ENCODE measurements at regions not wholly inside any gene's neighbourhood (a gene's known extent, or its start where the extent isn't known, plus 50 kb on each side); places are given as distances from the start of the nearest gene placed in this dataset.

DNA sequence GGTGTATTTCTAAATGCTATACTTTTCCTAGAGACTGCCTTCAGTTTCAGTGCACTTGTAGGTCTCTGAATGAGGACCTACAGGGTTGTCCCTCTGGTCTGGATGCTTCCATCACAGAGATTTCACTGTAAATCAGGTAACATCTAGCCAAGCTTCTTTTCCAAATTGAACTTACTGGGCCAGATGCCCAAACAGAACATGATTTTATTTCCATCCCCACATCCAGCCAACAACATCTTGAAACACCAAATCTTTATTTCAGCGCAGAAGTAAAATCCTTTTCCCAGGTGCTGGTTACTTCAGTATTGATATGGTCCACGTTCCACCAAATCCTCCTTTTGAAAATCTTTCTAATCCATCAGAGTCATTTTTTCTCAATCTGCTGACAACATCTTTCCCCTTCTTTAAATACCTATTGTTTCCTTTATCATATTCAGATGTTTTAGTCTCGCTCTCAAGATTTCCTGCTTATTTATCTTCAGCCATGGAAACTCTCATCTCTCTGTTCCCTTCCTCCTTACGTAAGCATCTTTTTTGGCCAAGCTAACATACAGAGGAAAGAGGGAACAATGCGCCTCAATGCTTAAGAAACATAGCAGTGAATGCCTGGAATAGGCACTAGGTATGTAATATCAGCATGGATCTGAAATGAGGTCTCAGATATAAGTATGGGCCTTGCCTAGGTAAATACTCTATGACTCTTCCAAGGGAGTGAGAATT, 201.2 kb upstream of the MTNR1B start:
- DNase-seq, result no peak

DNA sequence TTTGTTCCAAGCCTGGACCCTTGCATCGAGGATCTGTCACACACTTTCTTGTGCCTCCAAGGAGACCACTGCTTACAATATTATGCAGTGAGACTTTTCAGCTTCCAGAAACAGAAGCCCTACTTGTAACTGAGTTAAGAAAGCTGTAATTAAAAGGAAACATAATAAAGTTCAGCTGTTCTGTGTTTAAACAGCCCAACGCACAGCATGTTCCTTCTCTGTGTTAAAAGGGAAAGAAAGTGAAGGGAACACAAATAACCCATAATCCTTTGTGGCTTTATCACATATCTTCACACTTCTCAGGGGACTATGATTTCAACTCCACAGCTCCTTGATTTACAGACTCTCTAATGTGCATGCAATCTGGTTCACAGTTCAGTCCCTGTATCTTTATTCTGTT, 200.3 kb upstream of the MTNR1B start:
- DNase-seq, result no peak

DNA sequence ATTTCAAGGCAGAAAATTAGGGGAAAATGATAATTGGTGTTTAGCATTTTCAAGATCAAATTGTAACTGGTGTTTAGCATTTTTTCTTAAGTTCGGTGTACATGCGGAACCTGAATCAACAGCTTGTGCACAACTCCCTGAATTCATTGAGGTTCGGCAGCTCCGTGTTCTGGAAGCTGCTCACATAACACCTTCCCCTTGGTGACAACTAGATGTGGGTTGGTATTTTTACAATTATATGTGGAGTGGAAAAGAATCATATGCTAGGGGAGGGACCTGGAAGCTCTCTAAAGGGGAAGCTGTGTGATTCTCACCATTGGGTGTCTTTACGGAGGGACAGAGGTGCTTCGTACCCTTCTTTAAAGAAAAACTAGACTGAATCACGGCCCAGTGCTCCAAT, 199.0 kb upstream of the MTNR1B start:
- no peak for DNase-seq

DNA sequence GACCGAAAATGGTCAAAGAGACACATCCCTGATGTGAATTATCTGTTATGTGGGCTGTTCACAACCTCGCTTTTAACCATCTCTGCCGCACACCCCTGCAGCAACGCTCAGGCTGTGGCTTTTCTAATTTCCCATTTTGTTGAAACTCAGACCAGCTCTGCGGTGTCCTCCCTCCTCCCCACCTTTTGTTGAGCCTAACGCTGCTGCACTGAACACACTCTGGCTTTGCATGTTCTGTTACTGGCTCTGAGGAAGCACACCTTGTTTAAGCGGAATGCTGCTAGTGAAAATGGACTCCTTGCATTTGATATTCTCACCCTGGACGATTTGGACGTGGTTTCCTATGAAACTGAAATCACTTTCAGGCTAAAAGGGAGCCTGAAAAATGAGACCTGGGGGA, 198.5 kb upstream of the MTNR1B start:
- DNase-seq, result no peak

DNA sequence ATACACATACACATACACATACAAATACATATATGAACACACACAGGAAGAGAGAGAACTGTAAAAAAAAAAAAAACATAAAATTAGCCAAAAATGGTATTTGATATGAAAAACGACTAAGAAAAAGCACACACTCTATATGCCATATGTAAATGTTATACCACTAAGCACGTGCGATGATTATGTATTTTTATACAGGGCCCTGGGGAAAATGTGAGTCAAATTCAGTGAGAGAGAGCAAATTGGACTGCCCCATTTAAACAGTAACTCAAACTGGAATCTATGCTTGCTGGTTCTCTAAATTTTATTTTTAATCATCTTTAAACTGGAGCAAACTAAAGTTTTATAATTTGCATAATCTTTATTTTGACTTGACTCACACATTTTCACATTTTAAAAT, 197.8 kb upstream of the MTNR1B start:
- no peak for DNase-seq

DNA sequence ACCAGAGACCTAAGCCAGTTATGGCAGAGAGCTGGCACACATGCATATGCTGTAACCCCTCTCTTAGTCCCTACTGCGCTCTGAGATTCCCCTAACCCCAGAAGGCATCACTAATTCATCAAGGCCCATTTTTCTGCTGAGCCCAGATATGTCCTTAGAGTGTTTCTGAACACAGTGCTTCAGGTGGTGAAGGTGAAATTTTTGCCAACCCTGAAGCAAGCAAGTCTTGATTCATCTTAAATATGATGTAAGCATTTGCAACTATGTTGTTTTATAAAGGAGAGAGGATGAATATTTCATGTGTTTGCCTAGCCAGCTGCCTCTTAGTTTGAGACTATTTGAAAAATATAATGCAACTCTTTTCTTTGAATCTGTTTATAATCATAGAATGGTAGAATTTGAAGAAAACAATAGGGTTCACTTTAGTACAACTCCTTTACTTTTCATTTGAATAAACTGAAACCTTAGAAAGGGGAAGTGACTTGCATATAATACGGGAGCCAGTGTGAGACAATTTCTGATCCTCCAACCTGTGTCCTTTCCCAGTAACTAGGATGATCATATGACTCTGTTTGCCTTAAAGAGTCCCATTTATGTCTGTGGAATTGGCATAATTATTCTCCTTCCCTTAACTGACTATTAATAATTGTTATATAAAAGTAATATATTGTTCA, 194.3 kb upstream of the MTNR1B start:
- no peak for DNase-seq

DNA sequence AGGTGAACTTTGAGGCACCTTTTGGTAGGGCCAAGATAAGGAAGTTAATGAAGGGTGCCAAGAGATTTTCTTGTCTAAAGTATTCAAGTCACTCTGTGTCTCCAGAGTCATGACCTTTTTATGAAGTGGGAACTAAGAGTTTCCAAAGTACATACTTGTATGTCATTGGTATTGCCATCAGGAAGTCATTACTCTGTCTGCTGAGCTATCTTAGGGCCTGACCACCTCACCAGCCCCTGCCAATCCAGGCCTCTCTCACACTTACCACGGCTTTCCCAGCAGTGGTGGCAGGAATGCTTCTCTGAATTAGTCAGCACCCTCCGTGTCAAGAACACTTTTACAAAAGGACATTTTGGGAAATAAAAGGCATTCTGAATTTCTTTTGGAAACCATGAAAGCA, 192.8 kb upstream of the MTNR1B start:
- no peak for DNase-seq

DNA sequence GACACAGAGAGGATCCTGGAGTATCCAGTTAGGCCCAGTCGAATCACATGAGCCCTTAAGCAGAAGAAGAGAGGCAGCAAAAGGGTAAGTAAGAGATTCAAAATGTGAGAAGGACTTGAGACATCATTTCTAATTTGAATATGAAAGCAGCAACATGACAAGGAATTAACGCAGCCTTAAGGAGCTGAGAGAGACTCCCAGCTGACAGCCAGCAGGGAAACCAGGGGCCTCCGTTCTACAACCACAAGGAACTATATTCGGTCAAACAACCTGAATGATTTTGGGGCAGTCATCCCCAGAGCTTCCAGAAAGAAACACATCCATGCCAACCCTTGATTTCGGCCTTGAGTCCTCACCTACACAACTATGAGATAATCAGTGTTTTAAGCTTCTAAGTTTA, 189.7 kb upstream of the MTNR1B start:
- no peak for DNase-seq

DNA sequence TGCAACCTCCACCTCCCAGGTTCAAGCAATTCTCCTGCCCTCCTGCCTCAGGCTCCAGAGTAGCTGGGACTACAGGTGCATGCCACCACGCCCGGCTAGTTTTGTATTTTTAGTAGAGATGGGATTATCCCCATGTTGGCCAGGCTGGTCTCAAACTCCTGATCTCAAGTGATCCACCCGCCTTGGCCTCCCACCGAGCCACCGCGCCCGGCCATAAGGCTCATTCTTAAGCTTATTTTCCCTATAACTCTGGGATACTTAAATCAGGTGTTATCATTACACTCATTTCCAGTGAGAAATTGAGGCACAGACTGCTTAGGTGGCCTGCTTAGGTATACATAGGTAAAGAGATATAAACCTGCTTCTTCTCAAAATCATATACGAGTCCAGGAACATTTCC, 188.3 kb upstream of the MTNR1B start:
- no peak for DNase-seq

DNA sequence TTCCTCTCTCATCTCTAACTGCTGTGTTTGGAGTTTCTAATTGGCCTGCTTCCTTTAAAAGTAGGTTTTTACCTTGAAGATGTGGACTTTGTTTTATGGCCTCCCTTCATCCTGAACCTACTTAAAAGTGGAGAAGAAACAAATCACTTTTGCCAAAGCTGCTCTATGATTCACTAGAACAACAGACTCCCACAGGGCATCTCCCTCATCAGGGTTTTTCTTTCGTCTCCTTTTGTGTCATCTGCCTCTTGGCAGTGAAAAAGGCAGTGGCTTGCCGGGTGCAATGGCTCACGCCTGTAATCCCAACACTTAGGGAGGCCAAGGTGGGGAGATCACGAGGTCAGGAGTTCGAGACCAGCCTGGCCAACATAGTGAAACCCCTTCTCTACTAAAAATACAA, 186.6 kb upstream of the MTNR1B start:
- no peak for DNase-seq

DNA sequence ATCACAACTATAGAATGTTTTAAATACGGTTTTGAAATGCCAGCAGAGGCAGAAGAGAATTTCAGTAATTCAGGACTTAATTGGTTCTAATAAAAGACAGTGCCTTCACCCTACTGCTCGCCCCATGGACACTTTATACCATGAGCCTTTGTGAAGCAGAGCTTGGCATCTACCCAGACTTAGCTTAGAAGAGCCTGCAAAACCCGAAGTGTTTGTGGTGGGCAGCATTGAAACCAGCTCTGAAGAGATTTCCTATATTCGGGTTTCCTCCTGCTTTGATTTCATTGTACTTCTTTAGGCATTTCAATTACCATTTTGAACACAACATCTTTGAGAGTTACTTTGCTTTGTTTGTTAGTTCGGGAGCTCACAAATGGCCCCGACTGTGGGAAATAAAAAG, 185.1 kb upstream of the MTNR1B start:
- no peak for DNase-seq

DNA sequence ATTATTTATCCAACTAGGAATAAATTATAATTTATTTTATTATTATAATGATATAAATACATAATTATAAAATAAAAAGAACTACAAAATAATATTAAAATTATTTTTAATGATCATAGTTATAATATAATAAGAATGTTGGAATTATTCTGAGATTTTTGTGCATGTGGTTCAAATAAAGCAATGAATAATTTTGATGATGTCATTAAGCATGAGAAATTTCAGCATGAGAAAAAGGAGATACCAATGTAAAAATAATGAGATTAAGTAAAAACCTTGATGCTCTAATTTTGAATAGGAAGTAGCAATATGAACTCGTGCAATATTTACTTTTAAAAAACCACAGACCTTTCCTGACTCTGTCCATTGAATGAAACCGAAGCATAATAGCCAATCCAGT, 181.8 kb upstream of the MTNR1B start:
- DNase-seq, result no peak

DNA sequence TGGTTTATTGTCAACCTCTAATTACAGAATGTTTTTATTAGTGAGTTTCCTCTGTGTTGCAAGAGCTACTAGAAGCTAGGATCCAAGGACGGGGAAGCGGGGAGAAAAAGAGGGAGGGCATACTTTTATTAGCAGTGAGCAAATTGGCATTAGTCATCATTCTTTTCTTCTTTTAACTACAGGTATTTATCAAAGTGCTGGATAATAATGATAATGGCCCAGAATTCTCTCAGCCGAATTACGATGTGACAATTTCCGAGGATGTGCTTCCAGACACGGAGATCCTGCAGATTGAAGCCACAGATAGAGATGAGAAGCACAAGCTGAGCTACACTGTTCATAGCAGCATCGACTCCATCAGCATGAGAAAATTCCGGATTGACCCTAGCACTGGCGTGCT, 179.7 kb upstream of the MTNR1B start:
- DNase-seq, result no peak

DNA sequence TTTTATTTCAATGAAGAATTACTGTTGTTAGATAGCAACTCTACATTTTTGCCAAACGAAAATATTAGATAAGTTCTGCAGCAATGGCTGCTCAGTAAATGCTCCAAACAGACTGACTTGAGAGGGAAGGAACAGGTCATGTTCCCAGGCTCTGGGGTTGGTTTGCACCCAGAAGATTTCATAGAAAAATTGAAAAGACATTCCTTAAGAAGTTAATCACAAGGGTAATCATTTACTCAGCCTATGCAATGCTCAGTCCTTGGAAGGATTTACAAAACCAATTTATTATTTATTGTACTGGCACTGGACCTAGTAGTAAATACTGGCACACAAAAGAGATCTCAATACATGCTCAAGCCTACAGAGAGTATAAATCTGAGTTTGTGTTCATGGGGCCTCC, 179.1 kb upstream of the MTNR1B start:
- DNase-seq, result no peak

DNA sequence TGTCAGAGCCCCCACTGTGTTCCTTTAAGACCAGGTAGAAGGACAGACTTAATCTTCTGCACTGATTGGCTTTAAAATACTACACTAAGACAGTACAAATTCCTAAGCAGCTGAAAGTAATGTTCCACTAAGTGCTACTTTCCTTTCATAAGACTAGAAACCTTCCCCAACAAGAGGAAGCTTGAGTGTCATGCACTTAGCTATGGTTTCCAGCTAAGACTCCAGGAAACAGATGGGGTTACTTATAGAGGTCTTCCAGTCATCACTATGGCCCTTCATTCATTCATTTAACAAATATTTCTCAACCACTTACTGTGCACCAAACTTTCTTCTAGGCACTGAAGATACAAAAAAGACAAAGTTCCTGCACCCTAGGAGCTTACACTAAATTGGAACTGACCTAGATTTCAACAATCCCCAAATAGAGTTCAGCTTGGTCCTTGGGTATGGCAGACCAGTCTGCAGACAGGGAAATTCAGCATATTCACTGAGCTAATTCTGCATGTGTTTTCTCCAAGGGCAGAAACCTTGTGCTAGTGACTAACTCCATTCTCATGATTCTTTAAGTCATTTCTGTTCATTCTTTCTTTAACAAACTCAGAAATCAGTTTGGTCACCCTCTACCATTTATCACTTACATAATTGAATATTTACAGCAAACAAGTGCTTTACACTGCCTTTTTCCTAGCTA, 178.4 kb upstream of the MTNR1B start:
- DNase-seq, result no peak

DNA sequence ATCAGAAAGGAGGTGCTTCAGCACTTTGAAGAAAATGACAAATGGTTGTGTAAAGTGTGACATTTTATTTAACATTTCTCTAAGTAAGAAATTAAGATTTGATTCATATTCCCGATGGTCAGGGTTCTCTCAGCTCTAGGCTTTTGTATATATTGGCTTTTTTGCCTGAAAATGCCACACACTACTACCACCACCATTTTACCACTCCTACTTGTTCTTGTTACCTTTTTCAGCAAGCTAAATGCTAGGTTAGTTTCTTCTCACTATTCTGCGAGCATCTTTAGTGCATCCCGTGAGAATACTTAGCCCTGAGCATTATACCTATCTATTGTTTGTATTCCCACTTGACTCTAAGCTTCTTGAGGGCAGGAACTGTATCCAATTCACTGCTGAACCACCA, 177.6 kb upstream of the MTNR1B start:
- DNase-seq, result no peak

DNA sequence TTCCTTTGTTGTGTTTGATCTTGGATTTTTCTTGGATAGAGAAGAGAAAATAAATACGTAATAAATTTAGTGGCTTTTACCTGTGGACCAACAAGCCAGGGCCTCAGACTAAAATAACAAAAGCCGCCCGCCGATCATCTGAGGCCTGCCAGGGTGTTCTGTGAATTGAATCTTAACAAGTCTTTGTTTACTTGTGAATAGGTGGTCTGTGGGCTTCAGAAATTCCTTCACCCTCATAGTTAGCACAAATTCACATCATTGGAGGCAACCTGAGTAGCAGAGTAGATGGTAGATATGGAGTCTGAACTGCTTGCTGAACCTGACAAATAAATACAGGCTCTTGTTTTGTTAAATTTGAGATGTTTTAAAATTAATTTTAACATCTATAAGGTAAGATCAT, 176.3 kb upstream of the MTNR1B start:
- DNase-seq, result no peak

DNA sequence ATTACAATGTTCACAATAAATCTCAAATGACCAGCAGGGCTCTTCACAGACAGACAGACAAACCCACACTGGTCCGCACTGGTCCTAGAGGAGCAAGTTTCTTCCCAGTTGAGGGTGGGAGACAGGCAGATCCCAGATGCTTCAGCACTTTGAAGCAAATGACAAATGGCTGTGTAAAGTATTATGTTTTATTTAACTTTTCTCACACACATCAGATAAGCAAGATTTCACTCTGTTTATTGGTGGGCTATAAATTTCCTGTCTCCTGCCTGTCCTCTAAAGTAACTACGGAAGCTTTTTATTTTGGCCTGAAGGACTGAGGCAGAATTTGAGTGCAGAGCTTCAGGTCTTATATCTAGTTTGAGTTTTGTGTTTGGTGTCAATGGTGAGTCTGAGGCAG, 174.7 kb upstream of the MTNR1B start:
- DNase-seq, result no peak

DNA sequence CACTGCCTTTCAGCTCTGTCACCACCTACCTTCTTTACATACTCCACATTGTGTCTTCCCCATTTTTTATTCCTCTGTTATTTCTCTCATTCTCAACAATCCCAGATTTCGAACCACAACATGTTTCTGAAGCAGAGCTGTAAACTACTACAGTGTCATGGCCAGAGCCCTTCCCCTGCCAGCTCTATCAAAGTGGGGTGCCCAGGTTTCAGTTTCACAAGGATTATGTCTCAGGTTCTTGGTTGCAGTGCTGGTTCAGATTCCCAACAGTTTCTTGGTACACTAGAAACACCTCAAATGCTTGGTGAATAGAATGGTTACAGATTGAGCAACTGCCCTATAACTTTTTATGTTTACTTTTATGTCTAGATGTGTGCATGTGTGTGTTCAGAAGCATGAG, 172.7 kb upstream of the MTNR1B start:
- no peak for DNase-seq

DNA sequence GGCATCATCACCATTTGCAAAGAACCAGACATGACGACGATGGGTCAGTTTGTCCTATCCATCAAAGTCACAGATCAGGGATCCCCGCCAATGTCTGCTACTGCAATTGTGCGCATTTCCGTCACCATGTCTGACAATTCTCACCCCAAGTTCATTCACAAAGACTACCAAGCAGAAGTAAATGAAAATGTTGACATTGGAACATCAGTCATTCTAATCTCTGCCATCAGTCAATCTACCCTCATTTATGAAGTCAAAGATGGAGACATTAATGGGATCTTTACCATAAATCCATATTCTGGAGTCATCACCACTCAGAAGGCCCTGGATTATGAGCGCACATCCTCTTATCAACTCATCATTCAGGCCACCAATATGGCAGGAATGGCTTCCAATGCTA, 171.6 kb upstream of the MTNR1B start:
- no peak for DNase-seq

DNA sequence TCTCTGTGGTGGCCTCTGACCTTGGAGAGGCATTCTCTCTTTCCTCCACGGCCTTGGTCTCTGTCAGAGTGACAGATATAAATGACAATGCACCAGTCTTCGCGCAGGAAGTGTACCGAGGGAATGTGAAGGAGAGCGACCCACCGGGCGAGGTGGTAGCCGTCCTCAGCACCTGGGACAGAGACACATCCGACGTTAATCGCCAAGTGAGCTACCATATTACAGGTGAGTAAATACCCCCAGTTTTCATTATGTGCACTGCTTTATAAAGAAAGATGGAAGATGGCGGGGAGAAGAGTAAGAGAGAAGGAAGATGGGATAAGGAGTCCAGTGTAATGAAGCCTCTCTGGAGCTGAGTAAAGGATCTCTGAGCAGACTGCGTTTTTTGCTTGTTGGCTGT, 167.8 kb upstream of the MTNR1B start:
- DNase-seq, result no peak

DNA sequence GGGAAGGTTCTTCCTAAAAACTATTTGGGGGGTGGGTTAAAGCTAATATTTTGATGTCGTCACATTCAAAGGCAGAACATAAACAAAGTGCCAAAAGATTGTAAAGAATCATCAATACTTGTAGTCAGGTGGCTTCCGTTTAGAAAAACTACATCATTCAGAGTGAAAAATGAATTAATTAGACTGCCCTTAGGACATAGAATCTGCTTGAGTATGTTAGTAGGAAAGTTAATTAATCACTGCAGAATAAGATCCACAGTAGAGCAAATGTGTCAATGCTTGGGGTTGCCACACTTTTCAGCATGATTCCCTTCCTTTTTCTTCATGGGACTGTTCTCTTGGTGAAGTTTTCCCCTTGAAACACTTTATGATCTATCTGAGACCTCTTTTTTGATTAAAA, 166.8 kb upstream of the MTNR1B start:
- DNase-seq, result no peak

DNA sequence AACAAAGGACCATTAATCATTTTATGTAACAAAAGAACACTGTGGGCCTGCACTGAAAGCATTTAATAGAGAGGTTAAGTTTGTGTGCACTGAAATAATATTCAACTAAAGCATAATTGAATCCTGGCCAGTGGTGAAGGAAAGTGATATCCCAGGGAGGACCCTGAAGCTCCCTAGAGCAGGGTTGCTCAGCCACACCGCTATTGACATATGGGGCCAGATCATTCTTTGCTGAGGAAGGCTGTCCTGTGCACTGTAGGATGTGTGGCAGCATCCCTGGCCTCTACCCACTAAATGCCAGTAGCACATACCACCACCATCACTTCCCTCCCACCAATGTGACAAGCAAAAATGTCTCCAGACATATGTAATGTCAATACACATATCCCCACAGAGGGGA, 166.1 kb upstream of the MTNR1B start:
- no peak for DNase-seq

DNA sequence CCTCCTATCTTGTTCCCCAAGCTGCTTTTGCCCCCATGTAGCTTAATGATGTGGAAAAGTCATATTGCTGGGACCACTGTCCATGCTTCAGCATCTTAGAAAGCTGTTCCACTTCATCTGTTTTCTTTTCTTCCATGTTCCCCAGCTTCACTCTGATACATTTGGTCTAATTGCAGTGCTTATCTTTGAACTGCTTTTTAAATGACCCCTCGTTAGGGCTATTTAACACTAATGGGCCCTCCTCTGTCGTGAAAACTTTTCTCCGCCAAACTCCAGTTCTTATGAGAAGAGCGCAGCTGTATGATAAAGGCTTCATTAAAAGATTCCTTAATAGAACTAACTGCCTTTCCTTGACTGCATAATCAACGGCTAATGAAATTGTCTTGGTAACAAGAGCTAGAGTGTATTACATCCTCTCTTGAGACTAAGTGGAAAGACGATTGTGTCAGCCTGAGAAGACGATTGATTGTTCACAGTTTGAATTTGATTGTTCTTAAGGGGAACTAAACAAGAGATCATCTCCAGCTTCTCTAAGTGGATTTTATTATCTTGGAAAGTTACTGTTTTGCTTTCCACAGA, 165.0 kb upstream of the MTNR1B start:
- DNase-seq, result no peak
